Tibial nerve (tissue), 4 donors: ENCODE measurements at regions not wholly inside any gene's neighbourhood (a gene's known extent, or its start where the extent isn't known, plus 50 kb on each side); places are given as distances from the start of the nearest gene placed in this dataset.
A peak's percentile ranks its signal among the peaks of the same experiment; 100 is the strongest.

Experiments used
- DNase-seq, 2 donors: peaks; one replicate each; pipeline ENCODE4 v3.0.0-alpha.2; 2019; ENCODE audit warnings: low spot score in 2 of 2
- H3K27ac ChIP-seq, 4 donors: fragments of 200-600 bp; sonication (generic) in 3 of 4; one replicate each; pipeline ENCODE4 v1.5.1; 2017 to 2019; ENCODE audit warnings: mild to moderate bottlenecking in 1 of 4
- H3K27me3 ChIP-seq, 2 donors: fragments of 200-600 bp; sonication (generic) in 1 of 2; one replicate each; pipeline versions ENCODE4 v1.5.1 to v1.6.0; 2017 to 2019
- H3K36me3 ChIP-seq, 3 donors: fragments of 200-600 bp; sonication (generic); one replicate each; pipeline ENCODE4 v1.5.1; 2018 to 2019
- H3K4me1 ChIP-seq, 4 donors: fragments of 200-600 bp; sonication (generic) in 3 of 4; one replicate each; pipeline ENCODE4 v1.5.1; 2017 to 2019
- H3K4me3 ChIP-seq, 4 donors: fragments of 200-600 bp; sonication (generic) in 3 of 4; one replicate each; pipeline ENCODE4 v1.5.1; 2017 to 2019; ENCODE audit warnings: mild to moderate bottlenecking in 1 of 4, moderate library complexity in 1 of 4
- H3K9me3 ChIP-seq, 4 donors: fragments of 200-600 bp; sonication (generic) in 3 of 4; one replicate each; pipeline ENCODE4 v1.5.1; 2017 to 2019
- EP300 ChIP-seq, 2 donors: sonication (generic); formaldehyde crosslinking; IDR thresholded peaks; one replicate each; pipeline ENCODE4 v1.6.1; 2017; ENCODE audit warnings: antibody characterized with exemption in 2 of 2, mild to moderate bottlenecking in 1 of 2
- POLR2A ChIP-seq, 2 donors: fragments of 450-650 bp; IDR thresholded peaks; one replicate each; pipeline ENCODE4 v1.6.1; 2017; ENCODE audit warnings: antibody characterized with exemption in 2 of 2, mild to moderate bottlenecking in 2 of 2, moderate library complexity in 2 of 2
- WGBS, 2 donors: methylation state at CpG; one replicate each; pipeline ENCODE4 v1.1.5; 2018; 5-methylcytosine and 5-hydroxymethylcytosine counted together
- TF ChIP-seq, protein P1 (sequence below), 5 experiments: fragments of 200-600 bp in 3 of 5; fragments of 450-650 bp in 2 of 5; sonication (generic) in 3 of 5; IDR thresholded peaks; one replicate each; pipeline ENCODE4 v1.5.1; 2016 to 2019; ENCODE audit warnings: antibody characterized with exemption in 5 of 5, mild to moderate bottlenecking in 3 of 5, moderate library complexity in 2 of 5

DNA sequence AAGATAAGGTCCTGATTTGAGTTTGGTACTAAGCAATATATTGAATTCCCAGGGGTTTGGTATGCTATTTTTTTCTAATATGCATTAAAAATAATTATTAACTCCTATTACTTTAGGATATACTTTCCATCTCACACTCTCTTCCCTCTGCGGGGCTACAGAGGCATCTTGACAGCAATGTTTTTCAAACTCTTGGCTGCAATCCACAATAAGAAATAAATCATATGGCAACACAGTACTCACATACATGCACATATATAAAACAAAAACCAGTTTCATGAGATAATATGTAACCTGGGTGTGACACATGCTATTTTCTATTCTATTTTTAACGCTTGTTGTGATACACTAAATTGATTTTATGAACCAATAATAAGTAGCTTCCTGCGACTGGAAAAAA is 189.5 kb downstream of the UNC5CL start:
- 61 to 68% methylated on average over 3 of the region's 3 CpGs for WGBS, 2 donors
- no peaks in the 10 kb centered on the region for H3K27me3 ChIP-seq
- H3K4me3 ChIP-seq, result no peak overlapping the region
- no peaks in the 10 kb centered on the region for H3K36me3 ChIP-seq
- peaks cover 0 to 9% (median 0%) of the 10 kb centered on the region in 4 donors for H3K4me1 ChIP-seq
- TF ChIP-seq, protein P1, sequence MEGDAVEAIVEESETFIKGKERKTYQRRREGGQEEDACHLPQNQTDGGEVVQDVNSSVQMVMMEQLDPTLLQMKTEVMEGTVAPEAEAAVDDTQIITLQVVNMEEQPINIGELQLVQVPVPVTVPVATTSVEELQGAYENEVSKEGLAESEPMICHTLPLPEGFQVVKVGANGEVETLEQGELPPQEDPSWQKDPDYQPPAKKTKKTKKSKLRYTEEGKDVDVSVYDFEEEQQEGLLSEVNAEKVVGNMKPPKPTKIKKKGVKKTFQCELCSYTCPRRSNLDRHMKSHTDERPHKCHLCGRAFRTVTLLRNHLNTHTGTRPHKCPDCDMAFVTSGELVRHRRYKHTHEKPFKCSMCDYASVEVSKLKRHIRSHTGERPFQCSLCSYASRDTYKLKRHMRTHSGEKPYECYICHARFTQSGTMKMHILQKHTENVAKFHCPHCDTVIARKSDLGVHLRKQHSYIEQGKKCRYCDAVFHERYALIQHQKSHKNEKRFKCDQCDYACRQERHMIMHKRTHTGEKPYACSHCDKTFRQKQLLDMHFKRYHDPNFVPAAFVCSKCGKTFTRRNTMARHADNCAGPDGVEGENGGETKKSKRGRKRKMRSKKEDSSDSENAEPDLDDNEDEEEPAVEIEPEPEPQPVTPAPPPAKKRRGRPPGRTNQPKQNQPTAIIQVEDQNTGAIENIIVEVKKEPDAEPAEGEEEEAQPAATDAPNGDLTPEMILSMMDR (IDR thresholded peaks at IDR 0.05), result no peak
- TF ChIP-seq EP300 (IDR thresholded peaks at IDR 0.05), result no peak
- TF ChIP-seq POLR2A (IDR thresholded peaks at IDR 0.05), result no peak
- H3K9me3 ChIP-seq, result no peaks in the 10 kb centered on the region
- H3K27ac ChIP-seq, result no peak overlapping the region
- no peak for DNase-seq

DNA sequence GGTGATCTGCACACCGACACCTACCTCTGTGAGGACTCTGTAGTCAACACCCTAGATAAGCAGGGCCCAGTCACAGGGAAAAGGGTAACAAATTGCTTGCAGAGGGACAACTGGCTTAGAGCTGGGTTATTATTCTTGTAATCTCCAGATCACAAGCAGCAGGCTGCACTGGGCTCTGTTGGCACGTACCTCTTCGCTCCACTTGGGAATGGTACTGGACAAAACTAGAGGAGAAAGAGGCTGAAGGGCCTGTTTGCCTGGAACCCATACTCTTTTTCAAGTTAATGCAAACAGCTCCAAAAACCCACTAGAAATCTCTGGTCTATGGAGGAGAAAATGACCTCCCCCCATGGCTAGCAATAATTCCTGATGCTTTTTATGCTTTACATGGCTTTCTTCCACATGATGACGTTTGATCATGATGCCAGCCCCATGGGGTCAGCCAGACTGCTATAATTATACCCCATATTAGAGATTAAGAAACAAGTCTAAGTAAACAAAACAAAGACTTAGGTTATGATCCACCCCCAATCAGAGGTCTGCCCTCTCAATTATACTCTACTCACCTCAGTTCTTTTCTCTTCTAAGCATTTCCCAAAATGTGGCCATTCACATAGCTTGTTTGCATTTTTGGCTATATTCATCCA is 190.0 kb downstream of the UNC5CL start:
- 72 to 78% methylated on average over 4 of the region's 4 CpGs for WGBS, 2 donors
- H3K9me3 ChIP-seq, result no peaks in the 10 kb centered on the region
- TF ChIP-seq POLR2A (IDR thresholded peaks at IDR 0.05) (no peak), EP300 (IDR thresholded peaks at IDR 0.05) (no peak)
- TF ChIP-seq, protein P1 (IDR thresholded peaks at IDR 0.05), result no peak
- H3K27me3 ChIP-seq, result no peaks in the 10 kb centered on the region
- H3K36me3 ChIP-seq, result no peaks in the 10 kb centered on the region
- no peak overlapping the region for H3K27ac ChIP-seq
- H3K4me3 ChIP-seq, result no peak overlapping the region
- no peak for DNase-seq
- H3K4me1 ChIP-seq, result peaks cover 0 to 9% (median 0%) of the 10 kb centered on the region in 4 donors

DNA sequence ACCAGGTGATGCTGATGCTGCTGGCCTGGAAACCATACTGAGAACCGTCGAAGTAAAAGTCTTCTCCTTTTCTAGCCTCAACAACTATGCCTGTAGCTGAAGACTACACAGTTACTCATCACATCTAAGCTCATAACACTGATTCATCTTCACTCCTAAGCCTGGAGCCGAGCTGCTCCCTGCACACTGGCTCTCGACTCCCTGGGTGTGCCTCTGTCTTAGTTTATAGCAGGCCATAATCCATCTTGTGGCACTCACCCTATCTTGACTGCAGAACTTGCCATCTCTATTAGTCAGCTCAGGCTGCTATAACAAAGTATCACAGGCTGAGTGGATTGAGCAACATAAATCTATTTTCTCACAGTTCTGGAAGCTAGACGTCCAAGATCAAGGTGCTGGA is 191.0 kb downstream of the UNC5CL start:
- Histone ChIP-seq H3K27me3 (no peaks in the 10 kb centered on the region), H3K4me1 (peaks cover 0 to 9% (median 0%) of the 10 kb centered on the region in 4 donors), H3K9me3 (no peaks in the 10 kb centered on the region), H3K27ac (no peak overlapping the region), H3K36me3 (no peaks in the 10 kb centered on the region), H3K4me3 (no peak overlapping the region)
- no peak for DNase-seq
- TF ChIP-seq POLR2A (IDR thresholded peaks at IDR 0.05), result no peak
- TF ChIP-seq, protein P1 (IDR thresholded peaks at IDR 0.05), result no peak
- no peak for TF ChIP-seq EP300 (IDR thresholded peaks at IDR 0.05)
- 76 to 77% methylated on average over 5 of the region's 5 CpGs for WGBS, 2 donors

DNA sequence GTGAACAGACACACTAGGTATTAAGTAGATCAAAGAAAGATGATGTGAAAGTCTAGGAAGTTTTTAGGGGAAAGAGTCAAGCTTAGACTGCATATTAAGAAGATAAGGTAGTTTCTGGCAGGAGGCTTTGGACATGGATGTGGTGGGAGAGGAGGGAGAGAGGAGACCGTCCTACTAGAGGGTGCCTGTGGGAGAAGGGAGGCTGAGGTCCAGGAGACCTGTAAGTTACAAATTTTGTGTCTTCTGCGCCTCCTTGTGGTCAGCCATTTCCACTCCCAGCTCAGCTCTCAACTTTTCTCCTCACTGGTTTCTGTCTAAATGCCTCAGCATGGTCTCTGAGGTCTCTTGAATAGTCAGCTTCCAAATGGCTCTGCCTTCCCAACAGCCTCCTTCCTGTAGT is 193.5 kb downstream of the UNC5CL start:
- no peak for TF ChIP-seq EP300 (IDR thresholded peaks at IDR 0.05)
- TF ChIP-seq, protein P1 (IDR thresholded peaks at IDR 0.05), result peak in 3 of 5 experiments; percentile 11 to 35 (median 15)

DNA sequence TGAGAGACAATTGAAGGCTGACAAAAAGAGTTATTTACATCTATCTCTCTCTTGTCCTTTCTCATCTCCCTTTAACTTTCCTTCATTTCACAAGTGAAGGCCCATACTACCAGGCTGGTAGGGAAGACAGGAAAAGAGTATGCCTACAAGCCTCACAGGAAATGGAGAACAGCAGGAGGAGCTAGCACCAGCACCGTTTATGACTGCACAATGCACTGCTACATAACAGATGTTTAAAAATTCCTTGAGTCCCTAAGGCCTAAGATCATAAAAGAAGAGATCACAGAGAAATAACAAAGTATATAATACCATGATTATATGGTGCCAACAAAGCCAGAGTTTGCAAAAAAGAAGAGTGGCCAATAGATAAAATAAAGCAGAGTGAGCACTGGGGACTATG is 194.8 kb downstream of the UNC5CL start:
- no peaks in the 10 kb centered on the region for H3K36me3 ChIP-seq
- no peak for TF ChIP-seq POLR2A (IDR thresholded peaks at IDR 0.05)
- TF ChIP-seq, protein P1 (IDR thresholded peaks at IDR 0.05), result no peak
- no peak for TF ChIP-seq EP300 (IDR thresholded peaks at IDR 0.05)
- no peak overlapping the region for H3K27ac ChIP-seq
- no peak for DNase-seq
- H3K4me1 ChIP-seq, result no peaks in the 10 kb centered on the region
- no peaks in the 10 kb centered on the region for H3K27me3 ChIP-seq
- no peaks in the 10 kb centered on the region for H3K9me3 ChIP-seq
- H3K4me3 ChIP-seq, result no peak overlapping the region
- WGBS, 2 donors, result 7 to 16% methylated on average over 1 of the region's 1 CpG

More for the DNA sequence above, 193.5 kb downstream of the UNC5CL start:
- Histone ChIP-seq H3K4me3 (no peak overlapping the region), H3K27me3 (no peaks in the 10 kb centered on the region), H3K36me3 (no peaks in the 10 kb centered on the region), H3K27ac (no peak overlapping the region), H3K9me3 (no peaks in the 10 kb centered on the region), H3K4me1 (peaks cover 0 to 9% (median 0%) of the 10 kb centered on the region in 4 donors)
- DNase-seq, result peak in 1 of 2 donors; percentile 10
- 31 to 36% methylated on average over 2 of the region's 2 CpGs for WGBS, 2 donors
